Middle frontal gyrus (tissue), 1 donor: ENCODE measurements at regions not wholly inside any gene's neighbourhood (a gene's known extent, or its start where the extent isn't known, plus 50 kb on each side); places are given as distances from the start of the nearest gene placed in this dataset.
"Not testable (repeated sequence)": the region's sequence is repeated elsewhere in the genome, so short reads cannot be mapped to it uniquely, and the experiment has no call there.

Experiments
- DNase-seq: peaks from one replicate; pipeline ENCODE4 v3.0.0-alpha.2; 2015; ENCODE audit warnings: low spot score; ENCODE audit errors: extremely low spot score

DNA sequence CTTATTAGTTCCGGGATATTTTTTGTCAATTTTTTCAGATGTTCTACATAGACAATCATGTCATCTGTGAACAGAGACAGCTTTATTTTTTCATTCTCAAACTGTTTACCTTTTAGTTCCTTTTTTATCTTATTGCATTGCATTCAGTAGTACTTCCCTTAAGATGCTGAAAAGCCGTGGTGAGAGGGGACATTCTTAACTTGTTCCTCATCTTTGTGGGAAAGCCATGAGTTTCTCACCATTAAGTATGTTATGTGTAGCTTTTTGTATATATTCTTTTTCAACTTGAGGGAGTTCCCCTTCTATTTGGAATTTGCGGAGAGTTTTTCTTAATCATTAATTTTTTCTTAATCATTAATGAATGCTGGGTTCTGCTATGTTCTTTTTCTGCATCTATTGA, 1727.1 kb upstream of the SEL1L start:
- DNase-seq, result no peak

DNA sequence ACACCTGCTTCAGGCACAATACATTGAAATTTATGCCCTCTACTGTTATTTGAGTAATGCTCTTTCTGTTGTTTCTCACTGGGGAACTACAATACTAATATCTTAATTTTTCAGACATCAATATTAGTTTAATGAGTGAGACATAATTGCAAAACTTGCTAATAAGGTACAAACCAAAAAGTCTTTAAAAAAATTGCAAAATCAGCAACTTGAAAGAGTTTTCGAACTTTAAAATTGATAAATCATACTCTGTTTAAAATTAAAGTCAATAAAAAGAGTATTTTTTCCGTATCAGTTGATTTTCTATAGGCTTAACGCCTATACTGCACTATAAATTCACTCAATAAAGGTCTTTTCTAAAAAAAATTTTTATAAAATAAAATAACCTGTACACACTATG, 1735.9 kb upstream of the SEL1L start:
- no peak for DNase-seq

DNA sequence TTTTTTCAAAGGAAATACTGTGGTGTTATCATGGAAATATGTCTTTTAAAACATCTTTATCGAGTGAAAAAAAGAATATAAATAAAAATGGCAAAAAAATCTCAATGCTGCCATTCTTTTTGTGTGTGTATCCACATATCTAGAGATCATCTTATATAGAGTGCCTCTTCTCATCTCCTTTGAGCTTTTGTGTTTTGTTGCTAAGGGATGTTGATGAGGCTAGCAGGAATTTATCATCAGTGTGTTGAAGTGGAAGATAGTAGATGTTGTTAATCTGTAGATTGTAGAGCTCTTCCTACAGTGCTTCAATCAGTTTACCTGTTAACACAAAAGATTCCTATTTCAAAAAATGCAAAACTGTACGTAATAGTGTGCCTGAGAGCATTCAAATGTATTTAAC, 1738.0 kb upstream of the SEL1L start:
- no peak for DNase-seq

DNA sequence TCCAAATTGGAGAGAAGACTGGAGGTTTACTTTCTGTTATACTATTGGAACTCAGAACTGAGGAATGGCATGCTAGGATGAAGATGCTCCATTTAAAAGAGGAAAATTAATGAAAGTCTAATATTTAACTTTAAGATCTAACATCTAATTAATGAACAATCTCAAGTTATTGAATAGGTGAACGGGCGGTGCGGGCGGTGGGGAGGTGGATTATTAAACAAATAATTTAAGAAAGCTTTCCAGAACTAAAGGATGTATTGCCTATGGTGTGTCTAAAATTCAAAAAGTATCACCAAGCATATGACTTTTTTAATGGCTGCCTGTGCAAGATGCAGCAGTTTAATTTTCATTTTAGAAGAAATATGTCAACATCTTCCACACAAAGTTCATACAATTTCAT, 1747.1 kb upstream of the SEL1L start:
- DNase-seq, result no peak

DNA sequence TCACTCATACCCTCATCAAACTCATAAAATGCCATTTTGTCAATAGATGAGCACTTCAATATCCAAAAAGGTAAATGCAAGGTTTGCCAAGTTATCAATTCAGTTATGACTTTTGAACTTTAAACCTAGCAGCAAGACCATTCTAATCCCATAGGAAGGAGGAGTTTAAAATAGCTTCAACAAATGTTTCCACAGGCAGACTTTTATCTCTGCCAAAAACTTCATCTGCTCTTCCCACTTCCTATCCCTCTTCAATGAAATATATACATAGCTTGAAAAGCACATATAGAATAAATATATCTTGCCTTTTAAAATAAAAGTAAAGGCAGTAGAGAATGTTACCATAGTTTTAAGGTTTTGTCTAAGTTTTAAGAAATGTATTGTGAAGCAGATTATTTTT, 1749.1 kb upstream of the SEL1L start:
- no peak for DNase-seq

DNA sequence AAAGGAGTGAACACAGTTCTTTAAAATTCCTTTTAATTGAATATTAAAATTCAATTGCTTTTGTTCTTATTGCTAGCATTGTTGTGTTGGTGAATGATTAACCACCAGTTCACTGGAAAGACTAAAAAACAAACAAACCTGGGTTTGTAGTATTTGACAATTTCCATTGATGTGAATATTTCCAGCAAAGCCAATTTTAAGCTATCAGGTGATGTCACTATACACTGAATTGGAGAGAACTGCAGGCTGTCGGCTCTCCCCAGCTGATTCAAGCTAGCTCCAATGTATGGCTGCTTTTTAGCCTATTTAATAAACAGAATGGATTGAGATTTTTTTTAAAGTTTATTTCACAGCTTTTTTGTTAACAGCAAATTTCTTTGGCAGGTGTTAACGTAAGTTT, 1753.6 kb upstream of the SEL1L start:
- DNase-seq, result no peak

DNA sequence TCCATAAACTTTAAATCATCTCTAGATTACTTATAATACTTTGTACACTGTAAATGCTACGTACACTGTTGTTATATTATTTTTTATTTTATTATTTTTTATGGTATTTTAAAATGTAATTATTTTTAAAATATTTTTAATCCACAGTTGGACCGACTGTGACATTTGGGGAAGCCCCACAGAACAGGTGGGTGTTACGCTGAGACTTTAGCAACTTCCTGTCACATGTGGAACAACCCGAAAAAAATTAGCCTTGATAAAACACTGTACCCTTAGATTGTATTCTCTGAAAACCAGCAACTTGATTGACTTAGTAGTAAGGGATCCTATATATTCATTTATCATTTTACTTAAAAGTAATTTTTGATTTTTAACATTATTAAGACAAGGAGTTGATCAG, 1755.7 kb upstream of the SEL1L start:
- no peak for DNase-seq

DNA sequence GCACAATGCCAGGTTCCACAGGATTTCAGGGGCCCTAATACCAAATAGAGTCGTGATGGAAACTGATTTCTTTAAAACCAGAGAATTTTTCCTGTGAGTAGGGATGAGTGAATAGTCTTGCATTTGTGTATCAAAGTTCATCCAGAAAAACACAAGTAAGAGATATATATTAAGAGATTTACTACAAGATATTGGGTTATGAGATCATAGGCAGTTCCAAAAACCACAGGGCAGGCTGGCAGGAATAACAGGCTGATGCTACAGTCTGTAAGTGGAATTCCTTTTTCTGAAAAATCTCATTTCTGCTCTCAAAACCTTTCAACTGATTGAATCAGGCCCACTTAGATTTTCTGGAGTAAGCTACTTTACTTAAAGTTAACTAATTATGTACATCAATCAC, 1756.2 kb upstream of the SEL1L start:
- no peak for DNase-seq

DNA sequence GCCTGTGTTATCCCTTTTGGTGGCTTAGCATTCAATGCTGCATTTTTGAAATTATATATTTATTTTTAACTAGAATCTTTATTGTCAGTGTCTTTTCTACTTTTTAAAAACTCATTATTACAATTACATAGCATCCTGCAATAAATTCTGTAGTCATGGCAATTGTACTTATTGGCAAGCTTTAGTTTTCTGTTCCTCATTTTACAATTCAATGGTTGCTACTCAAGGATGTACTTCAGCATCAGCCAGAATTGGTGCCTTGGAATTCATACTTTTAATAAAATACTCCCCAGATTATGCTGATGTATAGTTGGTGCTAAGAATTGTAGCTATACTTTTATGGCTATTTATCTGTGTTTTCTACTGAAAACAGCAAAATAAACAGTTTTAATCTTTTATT, 1756.8 kb upstream of the SEL1L start:
- DNase-seq, result no peak

DNA sequence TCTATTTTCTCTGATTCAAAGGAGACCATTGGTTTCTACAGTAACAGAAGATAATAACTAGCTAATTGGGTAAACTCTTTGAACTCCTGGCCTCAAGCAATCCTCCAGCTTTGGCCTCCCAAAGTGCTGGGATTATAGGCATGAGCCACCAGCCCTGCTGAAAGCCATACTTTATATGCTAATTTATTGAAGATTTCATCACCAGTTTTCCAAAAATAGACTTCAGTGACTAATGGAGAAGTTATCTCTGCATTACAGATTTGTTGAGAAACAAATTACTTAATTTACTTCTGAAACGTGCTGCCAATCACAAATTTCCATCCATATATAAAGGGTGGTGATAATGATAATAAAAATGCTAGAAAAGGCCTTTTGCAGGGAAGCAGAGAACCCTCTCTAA, 1758.1 kb upstream of the SEL1L start:
- DNase-seq, result no peak

DNA sequence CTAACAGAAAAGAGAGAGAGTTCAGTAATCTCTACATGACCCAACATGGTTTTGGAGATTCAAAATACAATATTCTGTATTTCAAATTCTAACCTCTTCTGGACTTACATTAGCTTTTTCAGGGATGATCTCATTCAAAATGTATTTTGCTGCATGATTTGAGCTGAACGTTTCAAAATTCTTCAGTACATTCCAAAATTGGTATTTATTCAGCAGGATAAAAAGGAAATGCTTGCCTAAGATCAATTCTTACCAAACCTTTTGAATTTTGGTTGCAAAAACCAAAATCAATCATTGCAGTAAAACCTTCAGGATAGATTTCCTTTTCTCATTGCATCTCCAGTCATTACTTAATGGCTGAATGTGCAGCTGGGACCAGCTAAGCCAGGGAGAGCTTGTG, 1761.3 kb upstream of the SEL1L start:
- no peak for DNase-seq

DNA sequence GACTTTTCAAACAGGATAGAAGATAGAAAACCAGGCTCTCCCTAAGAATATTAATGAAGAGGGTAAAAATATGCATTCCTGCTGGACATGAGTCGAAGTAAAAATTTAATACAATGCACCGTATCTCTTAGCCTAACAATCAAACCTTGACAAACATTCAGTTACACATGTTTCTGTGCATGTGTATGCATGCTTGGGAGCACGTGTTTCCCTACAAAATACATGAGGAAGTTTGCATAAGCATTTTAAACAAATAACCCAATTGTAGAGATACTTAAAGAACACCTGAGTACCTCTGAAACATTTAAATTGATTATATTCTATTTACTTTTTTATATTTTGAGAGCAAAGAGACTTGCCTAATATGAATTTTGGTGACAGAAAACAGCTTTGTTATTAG, 1763.7 kb upstream of the SEL1L start:
- no peak for DNase-seq

DNA sequence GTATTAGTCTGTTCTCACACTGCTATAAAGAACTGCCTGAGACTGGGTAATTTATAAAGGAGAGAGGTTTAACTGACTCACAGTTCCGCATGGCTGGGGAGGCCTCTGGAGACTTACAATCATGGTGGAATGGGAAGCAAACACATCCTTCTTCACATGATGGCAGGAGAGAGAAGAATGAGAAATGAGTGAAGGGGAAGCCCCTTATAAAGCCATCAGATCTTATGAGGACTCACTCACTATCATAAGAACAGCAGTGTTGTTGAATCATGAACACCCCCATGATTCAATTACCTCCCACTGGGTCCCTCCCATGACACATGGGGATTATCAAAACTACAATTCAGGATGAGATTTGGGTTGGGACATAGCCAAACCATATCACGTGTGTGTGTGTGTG, 1764.4 kb upstream of the SEL1L start:
- not testable (repeated sequence) for DNase-seq

DNA sequence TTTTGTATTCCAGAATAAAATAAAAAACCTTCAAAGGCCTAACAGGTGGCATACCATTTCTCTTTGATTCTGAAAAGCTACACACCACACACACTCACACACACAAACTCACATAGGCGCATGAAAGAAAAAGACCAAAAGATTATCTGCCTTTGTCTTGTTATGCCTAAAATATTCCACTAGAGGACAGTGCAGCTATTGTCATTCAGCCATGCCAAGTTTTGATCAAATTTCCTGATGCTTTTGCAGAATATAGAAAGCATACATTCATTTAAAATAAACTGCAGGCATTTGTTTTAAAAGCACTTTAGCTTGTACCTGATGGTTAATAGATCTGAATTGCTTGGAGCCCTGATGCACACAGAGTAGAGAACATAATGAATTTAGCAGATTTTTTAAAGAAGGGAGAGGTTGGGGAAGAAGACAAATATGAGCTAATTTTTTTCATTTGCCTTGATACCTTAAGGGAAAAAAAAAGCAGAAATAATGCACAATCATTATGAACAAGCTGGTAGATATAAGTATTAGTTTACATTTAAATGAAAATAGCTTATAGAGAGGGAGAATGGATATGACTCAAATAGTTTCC, 1766.9 kb upstream of the SEL1L start:
- DNase-seq, result peak; percentile 51

DNA sequence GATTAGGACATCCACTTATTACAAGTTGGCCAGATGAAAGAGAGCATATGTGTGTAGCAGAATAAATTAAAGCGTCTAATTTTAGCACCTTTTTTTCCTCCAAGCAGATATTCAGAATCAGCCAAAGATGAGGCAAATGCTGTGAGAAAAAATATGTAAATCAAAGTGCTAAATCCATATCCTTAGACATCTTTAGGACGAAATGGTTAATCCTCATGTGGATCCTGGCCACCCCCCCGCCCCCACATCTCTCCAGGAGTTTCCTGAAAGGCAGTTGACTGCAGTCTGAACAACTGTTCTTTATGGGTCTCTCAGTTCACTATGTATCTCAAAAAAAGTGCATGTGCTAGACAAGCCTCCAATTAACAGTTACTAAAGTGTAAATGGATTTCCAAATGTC, 1768.1 kb upstream of the SEL1L start:
- no peak for DNase-seq

DNA sequence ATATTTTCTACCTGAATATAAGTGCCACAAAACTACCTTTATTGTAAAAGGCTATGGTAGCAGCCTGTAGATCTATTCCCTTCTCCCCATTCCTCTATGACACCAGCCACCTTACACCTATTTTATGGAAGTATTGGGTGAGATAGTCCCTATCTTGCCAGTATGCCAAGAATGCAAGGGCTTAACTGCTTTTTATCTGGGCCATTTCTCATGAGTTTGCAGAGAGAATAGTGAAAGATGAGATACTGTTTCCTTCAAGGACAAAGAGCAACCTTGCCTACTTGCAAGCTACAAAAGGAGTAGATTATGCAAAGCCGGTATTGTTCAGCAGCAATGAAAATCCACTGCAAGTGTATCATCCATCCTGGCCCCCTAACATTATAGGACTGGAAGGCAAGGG, 1775.6 kb upstream of the SEL1L start:
- DNase-seq, result no peak

DNA sequence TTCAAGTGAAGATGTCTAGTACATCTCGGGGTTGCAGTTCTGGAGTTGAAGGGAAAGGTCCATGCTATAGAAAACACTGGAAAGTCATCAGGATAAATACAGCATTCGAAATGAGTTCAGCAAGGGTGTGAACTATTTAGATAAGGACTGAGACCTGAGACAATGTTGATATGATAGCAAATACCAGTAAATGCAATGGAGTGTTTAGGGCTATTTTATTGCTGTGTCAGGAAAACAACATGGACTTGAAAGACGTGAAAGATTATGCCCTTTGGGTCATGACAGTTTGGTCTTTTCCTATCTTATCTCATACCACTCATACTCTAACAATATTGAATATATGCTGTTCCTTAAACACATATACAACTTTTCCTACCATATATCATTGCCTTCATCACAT, 1776.2 kb upstream of the SEL1L start:
- no peak for DNase-seq

DNA sequence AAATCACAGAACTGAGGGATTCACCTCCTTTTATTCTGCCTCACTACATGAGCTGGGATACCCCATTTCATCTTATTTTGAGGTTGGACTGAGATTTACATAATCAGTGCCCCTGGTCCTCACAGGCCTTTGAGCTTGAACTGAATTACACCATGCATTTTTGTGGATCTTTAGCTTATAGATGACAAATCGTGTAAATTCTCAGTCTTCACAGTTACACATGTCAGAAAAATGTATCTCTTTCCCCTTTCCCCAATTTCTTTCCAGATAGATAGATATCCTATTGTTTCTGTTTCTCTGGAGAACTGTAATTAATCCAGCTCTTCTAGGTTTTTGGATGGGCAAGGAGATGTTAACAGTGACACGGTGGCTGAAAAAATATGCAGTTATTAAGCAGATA, 1778.9 kb upstream of the SEL1L start:
- no peak for DNase-seq

DNA sequence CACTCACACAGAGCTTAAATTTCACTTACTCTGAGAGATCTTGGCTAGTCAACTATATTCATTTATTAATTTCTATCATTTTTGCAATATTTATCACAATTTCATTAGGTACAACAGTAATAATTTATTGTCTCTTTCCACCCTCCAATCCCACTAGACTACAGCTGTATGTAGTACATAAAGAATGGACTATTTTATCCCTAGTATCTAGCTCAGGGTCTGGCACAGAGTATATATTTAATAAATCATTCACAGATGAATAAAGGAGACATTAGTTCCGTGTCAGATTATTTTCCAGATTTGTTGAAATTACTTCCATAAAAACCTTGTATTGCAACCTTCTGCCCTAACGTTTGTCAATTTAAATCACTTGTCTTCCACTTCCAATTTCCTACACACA, 1781.1 kb upstream of the SEL1L start:
- no peak for DNase-seq

DNA sequence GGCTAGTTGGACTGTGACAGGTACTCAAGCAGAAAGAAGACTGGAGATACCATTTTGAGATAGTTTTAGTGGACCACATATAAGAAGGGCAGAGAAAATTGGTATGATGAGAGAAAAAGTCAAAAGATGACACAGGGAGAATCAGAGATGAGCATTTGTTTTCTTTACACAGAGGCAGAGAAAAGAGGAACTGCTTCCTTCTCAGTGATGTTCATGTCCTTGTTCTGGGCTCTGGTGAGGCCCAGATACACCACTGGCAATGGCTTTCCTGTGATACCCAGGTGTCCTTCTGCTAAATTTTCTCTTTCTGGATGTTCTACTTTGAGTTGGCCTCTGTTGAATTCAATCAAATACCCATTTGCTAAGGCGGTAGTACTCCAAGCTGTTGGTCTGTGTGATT, 1782.7 kb upstream of the SEL1L start:
- DNase-seq, result no peak

DNA sequence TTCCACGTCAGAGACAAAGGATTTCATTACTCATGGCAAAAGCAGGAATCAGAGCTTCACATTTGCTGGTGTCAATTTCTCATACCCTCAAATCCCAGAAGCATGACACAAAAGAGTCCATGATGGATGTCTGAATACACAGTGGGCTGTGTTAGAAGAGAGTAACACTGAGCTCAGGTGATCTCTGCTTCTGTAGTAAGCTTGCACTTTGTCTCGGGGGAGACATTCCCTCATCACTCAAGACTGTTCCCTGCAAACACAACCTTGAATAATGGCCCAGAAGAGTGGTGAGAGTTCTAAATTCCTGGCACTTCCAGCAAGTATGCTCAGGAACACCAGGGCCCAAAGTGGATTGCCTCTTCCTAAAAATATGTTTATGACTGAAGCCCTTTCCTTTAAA, 1787.2 kb upstream of the SEL1L start:
- DNase-seq, result no peak

DNA sequence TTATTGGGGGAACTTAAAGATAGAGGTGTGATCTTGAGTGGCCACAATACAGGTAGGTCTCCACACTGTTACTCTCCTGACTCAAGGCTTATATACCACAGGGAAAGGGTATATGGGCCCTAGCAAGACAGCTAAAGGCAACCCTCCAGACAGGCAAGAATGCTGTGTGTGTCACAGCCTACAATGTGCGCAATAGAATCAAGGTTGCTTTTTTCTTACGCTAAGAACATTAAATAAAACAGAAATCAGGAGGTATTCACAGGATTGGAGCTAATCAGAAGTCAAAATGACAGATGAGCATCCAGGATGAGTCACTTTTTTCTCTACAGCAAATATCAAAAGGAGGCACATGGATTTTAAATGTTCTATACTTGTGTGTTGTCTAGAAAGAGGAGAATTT, 1797.9 kb upstream of the SEL1L start:
- no peak for DNase-seq

DNA sequence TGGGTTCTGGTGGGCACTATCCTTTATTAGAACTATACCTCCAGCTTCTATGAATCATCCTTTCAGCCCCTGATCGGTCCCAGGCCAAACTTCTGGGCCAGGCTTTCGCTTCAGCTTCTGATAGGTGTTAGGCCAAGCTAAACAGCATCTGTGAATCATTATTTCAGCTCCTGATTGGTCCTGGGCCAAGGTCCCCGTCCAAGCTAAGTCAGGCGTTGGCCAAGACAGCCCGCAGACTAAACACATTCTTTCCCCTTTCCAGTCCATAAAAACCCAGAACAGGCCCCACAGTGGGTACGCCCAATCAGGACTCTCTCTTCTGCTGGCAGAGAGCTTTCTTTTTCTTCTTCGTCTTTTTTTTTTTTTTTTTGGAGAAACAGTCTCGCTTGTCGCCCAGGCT, 1808.9 kb upstream of the SEL1L start:
- DNase-seq, result no peak

DNA sequence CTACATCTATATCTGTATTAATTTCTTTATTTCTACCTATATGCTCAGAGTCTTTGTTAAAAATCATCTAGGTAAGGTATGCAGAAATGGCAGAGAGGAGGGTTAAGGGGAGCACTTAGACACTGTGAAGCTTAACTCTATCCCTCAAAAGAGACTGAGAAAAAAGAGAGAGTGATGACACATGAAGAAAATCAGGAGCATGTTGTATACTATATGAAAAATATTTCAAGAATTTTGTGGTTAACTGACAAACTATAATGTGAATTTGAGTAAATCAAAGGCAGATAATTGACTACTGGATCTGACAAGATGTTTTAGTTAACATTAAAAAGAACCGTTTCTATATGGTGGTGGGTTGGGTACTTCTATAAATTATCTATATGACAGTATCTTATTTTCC, 1814.2 kb upstream of the SEL1L start:
- no peak for DNase-seq
